ENCODE measurements at regions not wholly inside any gene's neighbourhood (a gene's known extent, or its start where the extent isn't known, plus 50 kb on each side); places are given as distances from the start of the nearest gene placed in this dataset.

- TF ChIP-seq CTCF (IDR thresholded peaks at IDR 0.05 in 8 of 11, conservative IDR thresholded peaks at IDR 0.05 in 3 of 11) (no peak), POLR2A (IDR thresholded peaks at IDR 0.05) (no peak)
Measured at GRCh38 chr6:2536451-2536850, 214.3 kb downstream of the MYLK4 start.
